ENCODE measurements at regions not wholly inside any gene's neighbourhood (a gene's known extent, or its start where the extent isn't known, plus 50 kb on each side); places are given as distances from the start of the nearest gene placed in this dataset.

DNA sequence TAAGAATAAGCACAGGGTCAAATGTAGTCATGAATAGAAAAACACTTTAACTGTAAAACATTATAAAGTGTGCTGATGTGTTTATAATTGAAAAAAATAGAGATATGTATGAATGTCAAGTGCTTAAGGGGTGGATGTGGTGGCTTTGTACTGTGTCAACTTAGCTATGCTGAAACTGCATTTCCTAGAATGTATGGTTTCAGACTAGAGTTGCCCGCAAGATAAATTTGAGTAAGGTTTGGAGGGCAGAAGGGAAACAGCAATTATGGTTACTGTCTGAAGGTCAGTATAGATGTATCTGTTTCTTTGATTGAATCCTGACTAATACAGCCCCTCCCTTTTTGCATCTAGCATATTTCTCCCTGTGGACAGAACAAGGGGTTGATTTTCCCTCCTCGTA is 288.1 kb upstream of the MOCS1 start:
- intact Hi-C loops (cut with micrococcal nuclease): no loop called here
- ATAC-seq (ENCODE audit: low read depth) (no peak), DNase-seq (no peak)
- no peaks in the 10 kb centered on the region for H3K79me1 ChIP-seq (ENCODE audit: low read depth in 1 of 2, low read length in 2 of 2)
- H3K27ac ChIP-seq (ENCODE audit: insufficient read depth, low read length): no peak overlapping the region
- H3K4me3 ChIP-seq (ENCODE audit: insufficient read depth, low read depth, low read length): no peak overlapping the region
- H2BK120ac ChIP-seq (ENCODE audit: low read depth, low read length): no peak overlapping the region
- H3K27me3 ChIP-seq (ENCODE audit: control insufficient read depth, insufficient read depth, low read length): no peaks in the 10 kb centered on the region
- H3K9ac ChIP-seq (ENCODE audit: low read depth, low read length): no peak overlapping the region
- no peaks in the 10 kb centered on the region for H3K9me1 ChIP-seq (ENCODE audit: insufficient read depth, low read length)
- TF ChIP-seq CEBPB (IDR thresholded peaks at IDR 0.05; ENCODE audit: low read depth, low read length) (no peak), MXI1 (IDR thresholded peaks at IDR 0.05; ENCODE audit: borderline replicate concordance, low read depth, low read length) (no peak), RAD21 (IDR thresholded peaks at IDR 0.05; ENCODE audit: low read length) (no peak), RCOR1 (IDR thresholded peaks at IDR 0.05; ENCODE audit: insufficient replicate concordance, low read length) (no peak), POLR2A (IDR thresholded peaks at IDR 0.05; ENCODE audit: low read depth, low read length) (no peak), MAZ (IDR thresholded peaks at IDR 0.05; ENCODE audit: borderline replicate concordance, low read depth, low read length) (no peak), FOS (IDR thresholded peaks at IDR 0.05; ENCODE audit: low read depth, low read length) (no peak)
- TF ChIP-seq, protein P1, sequence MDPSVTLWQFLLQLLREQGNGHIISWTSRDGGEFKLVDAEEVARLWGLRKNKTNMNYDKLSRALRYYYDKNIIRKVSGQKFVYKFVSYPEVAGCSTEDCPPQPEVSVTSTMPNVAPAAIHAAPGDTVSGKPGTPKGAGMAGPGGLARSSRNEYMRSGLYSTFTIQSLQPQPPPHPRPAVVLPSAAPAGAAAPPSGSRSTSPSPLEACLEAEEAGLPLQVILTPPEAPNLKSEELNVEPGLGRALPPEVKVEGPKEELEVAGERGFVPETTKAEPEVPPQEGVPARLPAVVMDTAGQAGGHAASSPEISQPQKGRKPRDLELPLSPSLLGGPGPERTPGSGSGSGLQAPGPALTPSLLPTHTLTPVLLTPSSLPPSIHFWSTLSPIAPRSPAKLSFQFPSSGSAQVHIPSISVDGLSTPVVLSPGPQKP (IDR thresholded peaks at IDR 0.05; ENCODE audit: borderline replicate concordance, low read depth, low read length): no peak
- no peak overlapping the region for H3K23ac ChIP-seq (ENCODE audit: low read depth, low read length)
- no peak overlapping the region for H3K4ac ChIP-seq (ENCODE audit: low read depth, low read length)
- no peak overlapping the region for H2BK20ac ChIP-seq (ENCODE audit: low read depth, low read length)
- POLR2A ChIA-PET (ENCODE audit: unreplicated experiment): no interaction called here
- no peak overlapping the region for H3K56ac ChIP-seq (ENCODE audit: extremely low read depth, insufficient read depth, low read length)
- H2AK5ac ChIP-seq (ENCODE audit: low read depth, low read length): no peak overlapping the region
- no peak overlapping the region for H2BK5ac ChIP-seq (ENCODE audit: low read depth, low read length, poor library complexity, severe bottlenecking)
- dilution Hi-C loops (cut with HindIII; ENCODE audit: low sequenced_read_pairs, unreplicated experiment): no loop called here
- in situ Hi-C loops (cut with MboI; ENCODE audit: low sequenced_read_pairs): no loop called here
- H3K18ac ChIP-seq (ENCODE audit: low read depth, low read length): no peak overlapping the region
- H4K8ac ChIP-seq (ENCODE audit: low read depth in 2 of 2, low read length in 2 of 2): no peak overlapping the region
- no peak overlapping the region for H2BK15ac ChIP-seq (ENCODE audit: low read depth, low read length)
- BruUV-seq (replicated peaks): no TSS peak
- H3K9me3 ChIP-seq (ENCODE audit: control insufficient read depth, insufficient read depth, low read length): peaks cover 3% of the 10 kb centered on the region; the same call in 1 of the 2 replicates
- H3K4me1 ChIP-seq (ENCODE audit: control insufficient read depth, insufficient read depth, low read length): no peaks in the 10 kb centered on the region
- WGBS, 2 experiments (ENCODE audit: extremely low coverage in 2 of 2, insufficient read length in 1 of 2): no CpG with 5 or more reads among the region's 2 CpGs
- no peaks in the 10 kb centered on the region for H3K36me3 ChIP-seq (ENCODE audit: control insufficient read depth, insufficient read depth, low read length)
- no peak overlapping the region for H2AFZ ChIP-seq (replicated peaks; ENCODE audit: low read length, poor library complexity)
- no peak overlapping the region for H4K91ac ChIP-seq (ENCODE audit: insufficient read depth, low read depth, low read length)
- no peaks in the 10 kb centered on the region for H4K20me1 ChIP-seq (ENCODE audit: insufficient read depth, low read length)
- CTCF ChIA-PET: interaction anchor here (1.5 kb wide), 1 partner anchor 11 kb away, joined by 3 read pairs; no protein-coding TSS in a partner anchor
- no peak overlapping the region for H3K4me2 ChIP-seq (ENCODE audit: low read depth, low read length)
- H4K5ac ChIP-seq (ENCODE audit: low read depth, low read length): no peak overlapping the region
- H3K14ac ChIP-seq (replicated peaks; ENCODE audit: low read depth, low read length): no peak overlapping the region
- no peak overlapping the region for H2AK9ac ChIP-seq (replicated peaks; ENCODE audit: low read depth, low read length, poor library complexity)

All from IMR-90 (cell line).